OCI-LY3 (cell line): ENCODE measurements at regions not wholly inside any gene's neighbourhood (a gene's known extent, or its start where the extent isn't known, plus 50 kb on each side); places are given as distances from the start of the nearest gene placed in this dataset.
"Not testable (repeated sequence)": the region's sequence is repeated elsewhere in the genome, so short reads cannot be mapped to it uniquely, and the experiment has no call there.

ENCODE experiments used
- H2AFZ ChIP-seq: fragments of 200-600, 300-600 bp; shearing (Covaris generic); 2 replicates; pipeline ENCODE4 v1.6.0; 2014; ENCODE audit warnings: antibody characterized with exemption, low read depth, low read length
- H3K27ac ChIP-seq: fragments of 200-600, 300-600 bp; sonication (generic); 2 replicates; pipeline ENCODE4 v1.5.1; 2014; ENCODE audit warnings: mild to moderate bottlenecking, low read length, moderate library complexity, mixed read lengths
- H3K27me3 ChIP-seq: fragments of 200-600, 300-600 bp; sonication (generic); 2 replicates; pipeline ENCODE4 v1.6.1; 2014; ENCODE audit warnings: low read depth, low read length, mixed read lengths
- H3K36me3 ChIP-seq: fragments of 200-600, 300-600 bp; sonication (generic); replicated peaks from 2 replicates; pipeline ENCODE3; 2014; ENCODE audit warnings: low read depth, low read length, mixed read lengths
- H3K4me1 ChIP-seq: fragments of 300-600, 200-600 bp; sonication (generic); 2 replicates; pipeline ENCODE4 v1.6.1; 2014; ENCODE audit warnings: low read length, mixed read lengths
- H3K4me2 ChIP-seq: fragments of 200-600, 300-600 bp; sonication (generic); 2 replicates; pipeline ENCODE4 v1.6.1; 2014; ENCODE audit warnings: low read length, mixed read lengths
- H3K4me3 ChIP-seq: fragments of 300-600, 200-600 bp; sonication (generic); 2 replicates; pipeline ENCODE4 v1.5.1; 2014; ENCODE audit warnings: antibody characterized with exemption, mild to moderate bottlenecking, low read length, moderate library complexity
- H3K79me2 ChIP-seq: fragments of 300-600, 200-600 bp; shearing (Covaris generic); 2 replicates; pipeline ENCODE4 v1.6.1; 2014; ENCODE audit warnings: mild to moderate bottlenecking, low read length, mixed read lengths
- H3K9ac ChIP-seq: fragments of 300-600, 200-600 bp; shearing (Covaris generic); 2 replicates; pipeline ENCODE4 v1.6.0; 2014; ENCODE audit warnings: mild to moderate bottlenecking, low read length, moderate library complexity
- H3K9me3 ChIP-seq: fragments of 200-600, 300-600 bp; shearing (Covaris generic); 2 replicates; pipeline ENCODE4 v1.6.1; 2014; ENCODE audit warnings: low read length, mixed read lengths; ENCODE audit not compliant: insufficient read depth
- H4K20me1 ChIP-seq: fragments of 200-600, 300-600 bp; sonication (generic); 2 replicates; pipeline ENCODE4 v1.6.1; 2016; ENCODE audit warnings: low read length, mixed read lengths; ENCODE audit not compliant: insufficient read depth
- EZH2phosphoT487 ChIP-seq: fragments of 200-600 bp; shearing (Covaris generic); IDR thresholded peaks from 2 replicates; pipeline ENCODE4 v1.6.1; 2018; ENCODE audit warnings: antibody characterized with exemption, mixed run types, low read depth
- TF ChIP-seq, protein P1 (sequence below): fragments of 200-600, 300-600 bp; sonication (generic); IDR thresholded peaks from 2 replicates; pipeline ENCODE4 v1.5.1; 2014; ENCODE audit warnings: antibody characterized with exemption, low read length, low read depth

GRCh38 chr14:52185178-52185577, 82.3 kb upstream of the PTGDR start:
- Histone ChIP-seq H3K36me3 (no peaks in the 10 kb centered on the region), H2AFZ (no peak overlapping the region), H3K27ac (no peak overlapping the region), H3K4me3 (no peak overlapping the region), H3K4me2 (no peak overlapping the region), H3K9me3 (peaks cover 5% of the 10 kb centered on the region; the same call in 1 of the 2 replicates), H3K4me1 (peaks cover 11% of the 10 kb centered on the region), H3K9ac (no peak overlapping the region), H4K20me1 (no peaks in the 10 kb centered on the region), H3K27me3 (no peaks in the 10 kb centered on the region), H3K79me2 (no peaks in the 10 kb centered on the region)
- TF ChIP-seq, protein P1, sequence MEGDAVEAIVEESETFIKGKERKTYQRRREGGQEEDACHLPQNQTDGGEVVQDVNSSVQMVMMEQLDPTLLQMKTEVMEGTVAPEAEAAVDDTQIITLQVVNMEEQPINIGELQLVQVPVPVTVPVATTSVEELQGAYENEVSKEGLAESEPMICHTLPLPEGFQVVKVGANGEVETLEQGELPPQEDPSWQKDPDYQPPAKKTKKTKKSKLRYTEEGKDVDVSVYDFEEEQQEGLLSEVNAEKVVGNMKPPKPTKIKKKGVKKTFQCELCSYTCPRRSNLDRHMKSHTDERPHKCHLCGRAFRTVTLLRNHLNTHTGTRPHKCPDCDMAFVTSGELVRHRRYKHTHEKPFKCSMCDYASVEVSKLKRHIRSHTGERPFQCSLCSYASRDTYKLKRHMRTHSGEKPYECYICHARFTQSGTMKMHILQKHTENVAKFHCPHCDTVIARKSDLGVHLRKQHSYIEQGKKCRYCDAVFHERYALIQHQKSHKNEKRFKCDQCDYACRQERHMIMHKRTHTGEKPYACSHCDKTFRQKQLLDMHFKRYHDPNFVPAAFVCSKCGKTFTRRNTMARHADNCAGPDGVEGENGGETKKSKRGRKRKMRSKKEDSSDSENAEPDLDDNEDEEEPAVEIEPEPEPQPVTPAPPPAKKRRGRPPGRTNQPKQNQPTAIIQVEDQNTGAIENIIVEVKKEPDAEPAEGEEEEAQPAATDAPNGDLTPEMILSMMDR, result no peak

- peaks cover 5% of the 10 kb centered on the region; the same call in 1 of the 2 replicates for H3K9me3 ChIP-seq
- H3K27ac ChIP-seq, result no peak overlapping the region
- H3K79me2 ChIP-seq, result no peaks in the 10 kb centered on the region
- no peak overlapping the region for H3K4me2 ChIP-seq
- H3K9ac ChIP-seq, result no peak overlapping the region
- H3K27me3 ChIP-seq, result no peaks in the 10 kb centered on the region
- no peak for TF ChIP-seq EZH2phosphoT487
- TF ChIP-seq, protein P1, result no peak
- H2AFZ ChIP-seq, result no peak overlapping the region
- H3K4me1 ChIP-seq, result no peaks in the 10 kb centered on the region
- no peaks in the 10 kb centered on the region for H4K20me1 ChIP-seq
- no peaks in the 10 kb centered on the region for H3K36me3 ChIP-seq
- no peak overlapping the region for H3K4me3 ChIP-seq
Measured at GRCh38 chr14:52182853-52183252, 84.6 kb upstream of the PTGDR start.

DNA sequence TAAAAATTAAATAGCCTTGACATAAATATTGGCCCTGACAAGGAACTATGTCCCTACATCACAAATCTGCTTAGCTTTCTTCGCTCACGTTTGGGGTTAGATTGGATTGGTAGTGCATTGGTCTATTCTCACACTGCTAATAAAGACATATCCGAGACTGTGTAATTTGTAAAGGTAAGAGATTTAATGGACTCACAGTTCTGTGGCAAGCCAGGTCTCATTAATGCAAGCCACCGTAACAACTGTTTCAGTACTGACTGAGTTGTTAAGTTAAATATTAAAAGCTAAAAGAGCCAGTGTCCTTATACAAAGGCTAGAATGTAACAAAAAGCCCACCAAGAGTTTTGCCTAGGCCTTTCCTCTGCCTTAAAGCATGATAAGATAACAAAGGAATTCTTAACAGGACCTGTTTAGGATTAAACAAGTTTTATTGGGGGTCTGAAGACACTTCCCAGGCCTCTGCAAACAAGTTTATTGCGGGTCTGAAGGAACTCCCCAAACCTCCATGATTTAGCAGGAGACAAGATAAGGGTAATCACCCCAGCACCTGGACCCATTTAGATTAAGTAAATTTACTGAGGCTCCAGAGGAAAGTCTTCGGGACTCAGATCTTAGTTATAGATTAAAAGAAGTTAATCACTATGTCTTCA, 88.2 kb upstream of the PTGDR start:
- Histone ChIP-seq H3K4me1 (peaks cover 8% of the 10 kb centered on the region), H3K4me2 (no peak overlapping the region), H3K79me2 (no peaks in the 10 kb centered on the region), H3K36me3 (no peaks in the 10 kb centered on the region), H2AFZ (no peak overlapping the region), H3K9me3 (peaks cover 13% of the 10 kb centered on the region; the same call in 1 of the 2 replicates), H4K20me1 (no peaks in the 10 kb centered on the region), H3K9ac (no peak overlapping the region), H3K27me3 (no peaks in the 10 kb centered on the region), H3K27ac (no peak overlapping the region), H3K4me3 (no peak overlapping the region)
- no peak for TF ChIP-seq EZH2phosphoT487
- TF ChIP-seq, protein P1, result no peak

DNA sequence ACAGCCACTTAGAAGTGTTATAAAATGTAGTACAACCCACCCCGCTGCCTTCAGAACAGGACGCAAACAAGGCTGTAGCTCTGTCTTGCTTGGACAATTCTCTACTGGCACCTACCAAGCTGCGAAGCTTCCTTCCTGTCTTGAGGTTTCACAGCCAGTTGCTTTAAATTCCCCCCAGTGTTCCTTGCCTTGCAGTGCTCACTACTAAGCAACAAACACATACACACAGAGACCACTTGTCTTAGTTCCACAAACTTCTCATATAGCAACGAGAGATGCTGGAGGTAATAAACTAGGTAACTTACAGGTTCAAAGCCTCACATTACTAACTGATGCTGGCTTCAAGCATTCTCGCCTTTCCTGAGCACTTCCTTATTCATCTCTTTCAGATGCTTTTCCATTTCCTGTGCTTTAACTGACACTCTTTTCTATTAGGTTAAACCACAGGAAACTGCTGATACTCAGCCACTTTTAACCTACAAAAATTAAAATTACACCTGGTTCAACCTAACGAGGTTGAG, 91.5 kb upstream of the PTGDR start:
- TF ChIP-seq, protein P1, result no peak
- no peak for TF ChIP-seq EZH2phosphoT487
- peaks cover 5% of the 10 kb centered on the region for H3K36me3 ChIP-seq
- H3K4me1 ChIP-seq, result peaks cover 8% of the 10 kb centered on the region
- peaks cover 30% of the 10 kb centered on the region; the same call in 1 of the 2 replicates for H3K9me3 ChIP-seq
- H4K20me1 ChIP-seq, result no peaks in the 10 kb centered on the region
- H3K27ac ChIP-seq, result no peak overlapping the region
- no peak overlapping the region for H3K9ac ChIP-seq
- no peaks in the 10 kb centered on the region for H3K27me3 ChIP-seq
- H3K79me2 ChIP-seq, result no peaks in the 10 kb centered on the region
- 0 out of 2 replicates have a peak overlapping the region, but pooled peaks have one; percentile 34 for H2AFZ ChIP-seq
- no peak overlapping the region for H3K4me3 ChIP-seq
- H3K4me2 ChIP-seq, result peak overlapping the region; percentile 17

DNA sequence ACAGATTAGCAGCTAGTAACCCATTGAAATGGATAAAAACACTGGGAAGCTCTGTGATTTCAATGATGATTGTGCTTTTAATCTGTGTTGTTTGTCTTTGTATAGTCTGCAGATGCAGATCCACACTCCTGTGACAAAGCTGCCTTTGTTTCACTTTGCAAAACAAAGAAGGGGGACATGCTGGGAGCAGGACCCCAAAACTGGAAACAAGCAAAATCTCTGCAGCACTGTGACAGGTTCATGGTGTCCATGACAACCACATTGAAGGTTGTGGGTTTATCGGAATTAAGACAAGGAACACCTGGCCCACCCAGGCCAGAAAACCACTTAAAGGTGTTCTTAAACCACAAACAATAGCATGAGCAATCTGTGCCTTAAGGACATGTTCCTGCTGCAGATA, 95.6 kb upstream of the PTGDR start:
- H3K9ac ChIP-seq, H3K4me3 ChIP-seq, H3K27ac ChIP-seq, H3K27me3 ChIP-seq, H3K4me2 ChIP-seq, H3K79me2 ChIP-seq, H3K36me3 ChIP-seq, H4K20me1 ChIP-seq, H3K4me1 ChIP-seq, H2AFZ ChIP-seq: not testable (repeated sequence)
- H3K9me3 ChIP-seq, result peaks cover 30% of the 10 kb centered on the region; the same call in 1 of the 2 replicates
